Activated CD4-positive, alpha-beta T cell treated with anti-CD3 and anti-CD28 coated beads for 4 hours (primary cell): ENCODE measurements at regions not wholly inside any gene's neighbourhood (a gene's known extent, or its start where the extent isn't known, plus 50 kb on each side); places are given as distances from the start of the nearest gene placed in this dataset.
"Not testable (repeated sequence)": the region's sequence is repeated elsewhere in the genome, so short reads cannot be mapped to it uniquely, and the experiment has no call there.

Experiments
- DNase-seq, 2 donors: peaks; one replicate each; pipeline ENCODE4 v3.0.0-alpha.2; 2020

DNA sequence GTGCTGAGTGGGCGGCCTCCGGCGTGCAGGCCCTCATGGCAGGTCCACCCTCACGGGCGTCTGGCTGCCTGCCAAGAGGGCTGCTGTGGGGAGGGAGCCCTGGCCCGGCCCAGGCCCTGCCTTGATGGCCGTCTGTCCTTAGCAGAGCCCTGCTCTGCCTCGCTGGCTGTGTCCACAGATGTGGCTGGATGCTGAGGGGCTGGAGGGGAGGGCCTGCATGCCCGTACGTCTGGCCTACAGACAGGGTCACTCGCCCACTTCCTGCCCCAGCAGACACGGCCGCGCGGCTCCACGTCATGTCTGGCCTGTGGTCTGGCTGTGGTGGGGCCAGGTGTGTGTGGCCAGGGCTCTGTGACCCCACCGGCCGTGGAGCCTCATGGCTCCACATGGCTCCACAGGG, 186.3 kb downstream of the TMEM121 start:
- not testable (repeated sequence) for DNase-seq

DNA sequence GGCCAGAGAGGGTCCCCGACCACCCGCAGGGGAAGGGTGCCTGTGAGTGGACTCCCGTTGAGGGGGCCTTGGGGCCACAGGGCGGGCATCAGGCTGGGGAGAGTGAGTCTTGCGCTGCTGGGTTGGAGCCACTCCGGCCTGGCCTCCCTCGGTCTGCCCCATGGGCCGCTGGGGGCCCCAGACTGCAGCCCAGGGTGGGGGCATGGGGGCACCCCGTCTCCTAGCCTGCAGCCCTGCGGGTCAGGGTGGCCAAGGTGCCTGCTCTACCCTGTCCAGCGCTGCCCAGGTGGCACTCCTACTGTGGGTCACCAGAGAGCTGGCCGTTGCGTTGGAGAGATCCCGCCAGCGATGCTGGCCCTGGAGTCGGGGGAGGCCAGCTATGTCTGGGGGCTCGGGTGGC, 186.8 kb downstream of the TMEM121 start:
- DNase-seq: not testable (repeated sequence)

DNA sequence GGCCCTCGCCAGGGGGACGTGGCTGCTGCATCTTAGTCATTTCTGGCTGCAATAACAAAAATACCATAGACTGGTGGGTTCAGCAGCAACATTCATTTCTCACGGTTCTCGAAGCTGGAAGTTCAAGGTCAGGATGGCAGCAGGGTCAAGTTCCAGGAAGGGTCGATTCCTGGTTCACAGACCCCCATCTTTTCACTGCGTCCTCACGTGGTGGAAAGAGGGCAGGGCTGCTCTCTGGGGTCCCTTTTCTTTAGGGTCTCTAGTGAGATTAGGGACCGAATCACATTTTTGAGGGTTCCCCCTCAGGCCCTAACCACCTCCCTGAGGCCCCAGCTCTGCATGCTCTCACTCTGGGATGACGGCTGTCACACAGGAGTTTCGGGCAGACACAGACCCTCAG, 187.5 kb downstream of the TMEM121 start:
- DNase-seq: not testable (repeated sequence)

DNA sequence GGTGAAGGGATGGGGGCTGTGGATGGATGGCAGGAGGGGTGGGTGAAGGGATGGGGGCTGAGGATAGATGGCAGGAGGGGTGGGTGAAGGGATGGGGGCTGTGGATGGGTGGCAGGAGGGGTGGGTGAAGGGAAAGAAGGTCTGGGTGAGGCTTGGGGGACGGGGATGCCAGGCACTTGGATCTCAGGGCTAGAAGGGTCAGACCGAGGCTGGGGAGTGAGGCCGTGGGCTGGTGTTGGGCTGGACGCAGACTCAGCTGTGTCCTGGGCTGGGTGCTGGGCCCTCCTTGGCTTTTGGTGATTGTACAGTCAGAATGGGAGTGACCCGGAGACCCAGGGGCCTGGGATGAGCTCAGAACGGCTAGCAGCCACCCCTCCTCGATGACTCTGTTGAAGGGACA, 192.4 kb downstream of the TMEM121 start:
- not testable (repeated sequence) for DNase-seq

DNA sequence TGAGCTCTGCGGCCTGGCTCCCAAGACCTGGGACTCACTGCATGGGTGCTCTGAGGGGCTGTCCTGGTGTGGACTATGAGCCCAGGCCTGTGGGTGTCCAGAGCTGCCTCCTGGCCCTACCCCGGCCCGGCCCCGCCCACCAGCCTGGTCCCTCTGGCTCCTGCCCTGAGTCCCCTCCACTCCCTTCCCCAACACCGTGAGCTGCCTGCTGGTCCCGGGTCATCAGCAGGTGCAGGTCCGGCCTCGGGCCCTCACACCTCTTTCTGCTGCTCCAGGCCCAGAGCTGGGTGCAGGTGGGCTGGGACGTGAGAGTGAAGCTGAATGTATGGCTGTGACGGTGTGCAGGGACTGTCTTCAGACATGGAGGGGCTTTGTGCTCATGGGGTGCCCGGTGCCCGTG, 193.7 kb downstream of the TMEM121 start:
- not testable (repeated sequence) for DNase-seq

DNA sequence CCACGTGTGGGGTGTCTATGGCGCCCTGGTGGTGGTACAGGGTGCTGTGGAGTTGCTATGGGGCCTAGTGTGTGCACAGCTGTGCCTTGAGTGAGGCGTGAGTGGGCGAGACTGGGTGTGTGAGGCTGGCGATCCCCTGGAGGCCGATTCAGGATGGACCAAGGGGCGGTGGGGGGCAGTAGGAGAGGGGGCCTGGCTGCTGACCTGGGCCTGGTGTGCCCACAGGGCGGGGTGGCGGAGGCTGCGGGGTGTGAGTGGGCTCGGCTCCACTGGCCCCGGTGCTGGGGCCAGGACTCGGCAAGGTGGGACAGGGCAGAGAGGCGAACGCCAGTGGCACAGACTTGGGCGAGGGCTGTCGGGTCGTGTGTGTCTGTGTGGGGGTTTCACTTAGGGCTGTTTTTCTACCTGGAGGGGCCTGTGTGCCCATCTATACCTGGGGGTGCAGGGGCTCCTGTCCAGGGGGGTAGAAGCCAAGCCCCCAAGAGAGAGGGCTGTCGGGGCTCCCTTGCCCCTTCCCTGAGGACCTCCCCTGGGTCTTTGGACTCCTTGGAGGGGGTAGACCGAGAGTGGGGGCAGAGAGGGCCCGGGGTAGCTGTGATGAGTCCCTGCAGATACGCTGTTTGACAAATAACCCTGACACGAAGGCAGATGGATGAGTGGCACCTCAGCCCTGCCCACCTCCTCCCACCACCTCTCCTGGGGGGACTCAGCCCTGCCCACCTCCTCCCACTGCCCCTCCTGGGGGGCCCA, 194.6 kb downstream of the TMEM121 start:
- DNase-seq: not testable (repeated sequence)

DNA sequence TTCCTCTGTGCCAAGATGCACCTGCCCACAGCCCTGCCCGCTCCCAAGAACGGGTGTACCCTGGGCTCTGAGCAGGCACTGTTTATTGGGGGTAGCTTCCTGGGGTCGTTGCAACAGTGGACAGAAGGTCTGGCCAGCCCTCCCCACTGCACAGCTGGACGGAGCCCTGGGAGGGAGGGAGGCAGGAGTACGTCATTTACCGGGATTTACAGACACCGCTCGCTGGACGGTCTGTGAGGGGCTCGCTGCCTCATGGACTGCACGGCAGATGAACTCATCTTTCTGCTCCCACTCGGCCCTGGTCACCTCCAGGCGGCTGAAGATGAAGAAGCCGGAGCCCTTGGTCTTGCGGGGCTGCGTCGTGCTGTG, 195.2 kb downstream of the TMEM121 start:
- not testable (repeated sequence) for DNase-seq

DNA sequence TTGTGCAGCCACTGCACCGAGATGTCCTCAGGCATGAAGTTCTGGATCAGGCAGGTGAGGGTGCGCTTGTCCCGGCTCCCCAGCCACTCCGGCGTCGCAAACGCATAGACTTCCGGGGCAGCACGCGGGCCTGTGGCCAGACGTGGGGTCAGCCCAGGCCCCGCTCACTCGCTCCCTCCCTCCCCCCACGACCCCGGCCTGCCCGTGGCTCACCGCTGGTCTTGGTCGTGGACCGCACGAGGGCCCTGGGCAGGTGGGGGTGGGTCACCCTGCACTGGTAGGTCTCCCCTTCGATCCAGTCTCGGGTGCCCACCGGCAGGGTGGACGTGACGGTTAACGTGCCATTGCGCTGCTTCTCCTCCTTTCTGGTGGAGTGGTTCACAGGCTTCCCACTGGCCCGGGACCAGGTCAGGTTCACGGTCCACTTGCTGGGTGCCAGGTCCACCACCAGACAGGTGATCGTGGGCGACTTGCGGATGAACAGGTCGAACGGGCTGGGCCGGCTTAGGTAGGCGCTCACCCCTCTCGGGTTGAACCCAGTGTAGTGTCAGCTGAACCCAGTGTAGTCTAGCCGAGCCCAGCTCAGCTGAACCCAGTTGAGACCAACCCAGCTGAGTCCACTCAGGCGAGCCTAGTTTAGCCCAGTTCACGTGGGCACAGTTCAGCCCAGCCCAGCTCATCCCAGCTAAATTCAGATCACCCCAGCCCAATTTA, 195.8 kb downstream of the TMEM121 start:
- not testable (repeated sequence) for DNase-seq

DNA sequence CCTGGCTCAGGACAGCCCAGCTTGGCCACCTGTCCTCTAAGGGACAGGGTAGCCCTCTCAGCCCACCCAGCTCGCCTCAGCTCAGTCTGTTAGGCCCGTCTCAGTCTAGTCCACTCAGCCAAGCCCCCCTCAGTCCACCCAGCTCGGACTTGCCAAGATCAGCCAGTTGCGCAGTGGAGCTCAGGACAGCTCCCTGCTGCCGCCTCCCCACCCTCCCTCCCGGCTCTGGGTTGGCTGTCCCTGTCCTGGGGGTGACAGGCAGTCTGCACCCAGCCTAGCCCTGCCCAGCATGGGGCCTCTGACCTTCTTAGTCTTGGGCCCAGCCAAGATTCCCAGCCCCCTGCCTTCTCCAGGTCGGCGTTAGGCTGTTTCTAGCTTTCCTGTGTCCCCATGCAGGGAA, 196.9 kb downstream of the TMEM121 start:
- not testable (repeated sequence) for DNase-seq

DNA sequence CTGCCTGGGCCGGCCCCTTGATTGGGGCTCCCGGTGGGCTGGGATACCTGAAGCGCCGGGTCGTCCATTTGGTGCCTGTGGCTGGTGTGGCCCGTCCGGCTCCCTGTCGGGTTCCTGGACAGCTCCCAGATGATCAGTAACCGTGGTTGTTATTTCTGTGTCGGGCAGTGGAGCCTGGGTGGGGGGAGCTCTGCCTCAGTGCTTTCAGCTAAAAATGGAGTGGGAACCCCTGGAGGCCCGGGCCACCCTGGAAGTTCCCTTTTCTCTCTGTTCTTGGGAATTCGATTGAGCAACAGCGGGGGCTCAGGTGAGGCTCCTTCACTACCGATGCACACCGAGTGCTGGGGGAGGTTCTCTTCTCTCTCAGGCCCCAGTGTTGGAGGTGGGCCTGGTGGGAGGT, 197.4 kb downstream of the TMEM121 start:
- not testable (repeated sequence) for DNase-seq

DNA sequence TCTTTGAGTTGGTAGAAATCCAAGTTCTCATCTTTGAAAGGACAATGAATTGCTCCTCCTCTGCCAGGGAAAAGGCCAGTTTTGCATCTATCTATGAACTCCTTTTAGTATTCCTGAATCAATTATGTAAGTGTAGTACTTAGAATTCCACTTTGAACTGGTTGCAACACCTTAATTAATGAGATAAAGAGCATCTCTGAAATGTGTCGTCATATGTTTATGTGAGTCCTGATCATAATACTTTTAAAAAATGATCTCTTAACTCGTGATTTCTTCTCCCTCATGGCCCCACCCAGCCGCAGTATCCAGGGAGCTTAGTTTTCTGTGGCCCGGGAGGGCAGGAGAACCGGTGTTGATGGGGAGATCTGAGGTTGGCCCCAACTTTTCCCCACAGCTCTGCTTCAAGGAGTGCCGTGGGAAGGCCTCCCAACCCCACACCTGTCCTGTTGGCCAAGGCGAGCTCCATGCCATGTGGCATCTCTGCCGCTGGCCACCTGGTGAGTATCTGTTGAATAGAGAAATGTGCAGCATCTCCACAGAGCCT, 203.5 kb downstream of the TMEM121 start:
- DNase-seq: not testable (repeated sequence)

DNA sequence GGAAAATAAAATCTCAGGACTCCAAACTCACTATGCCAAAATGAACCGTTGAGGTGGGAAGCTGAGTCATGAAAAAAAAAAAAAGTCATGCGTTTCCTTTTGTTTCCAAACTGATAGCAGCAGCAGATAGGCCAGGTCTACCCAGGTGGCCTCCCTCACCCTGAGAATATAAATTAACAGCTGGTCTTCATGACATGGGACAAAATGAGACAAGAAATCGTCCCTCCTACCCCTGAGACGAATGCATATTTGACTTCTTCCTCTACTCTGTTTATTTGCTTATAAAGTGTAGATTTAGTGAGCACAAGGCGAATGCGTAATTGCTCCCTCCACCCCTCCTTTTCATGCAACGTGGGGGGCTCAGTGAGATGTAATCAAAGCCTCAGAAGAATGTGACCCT, 204.3 kb downstream of the TMEM121 start:
- not testable (repeated sequence) for DNase-seq

DNA sequence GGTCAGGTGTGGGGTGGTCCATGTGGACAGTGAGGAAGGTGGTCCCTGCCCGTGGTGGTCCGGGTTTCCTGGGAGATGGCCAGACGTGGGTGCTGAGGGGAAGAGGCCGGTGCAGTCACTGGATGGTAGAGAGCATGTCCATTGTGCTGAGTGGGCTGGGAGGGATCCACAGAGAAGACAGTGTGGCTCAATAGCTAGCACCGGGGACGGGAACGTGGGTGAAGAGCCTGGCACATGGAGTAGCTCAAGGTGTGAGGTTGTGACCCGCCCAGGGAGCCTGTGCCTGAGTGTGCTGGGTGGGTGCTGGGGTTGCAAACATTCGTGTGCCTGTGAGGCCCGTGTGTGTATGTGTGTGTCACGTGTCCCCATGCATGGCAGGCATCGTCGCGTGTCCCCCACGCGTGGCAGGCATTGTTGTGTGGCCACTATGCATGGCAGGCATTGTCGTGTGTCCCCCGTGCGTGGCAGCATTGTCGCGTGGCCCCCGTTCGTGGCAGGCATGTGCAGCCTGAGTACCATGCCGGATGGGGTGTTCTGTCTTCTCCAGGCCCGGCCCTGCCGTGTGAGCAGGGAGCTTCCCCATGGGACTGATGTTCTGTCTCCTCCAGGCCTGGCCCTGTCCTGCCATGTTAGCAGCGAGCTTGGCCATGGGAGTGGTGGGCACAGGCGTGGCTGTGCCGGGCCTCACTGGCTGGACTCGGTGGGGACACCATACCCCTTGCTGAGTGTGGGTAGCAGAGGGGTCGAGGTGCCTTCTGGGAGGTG, 205.0 kb downstream of the TMEM121 start:
- DNase-seq: not testable (repeated sequence)

DNA sequence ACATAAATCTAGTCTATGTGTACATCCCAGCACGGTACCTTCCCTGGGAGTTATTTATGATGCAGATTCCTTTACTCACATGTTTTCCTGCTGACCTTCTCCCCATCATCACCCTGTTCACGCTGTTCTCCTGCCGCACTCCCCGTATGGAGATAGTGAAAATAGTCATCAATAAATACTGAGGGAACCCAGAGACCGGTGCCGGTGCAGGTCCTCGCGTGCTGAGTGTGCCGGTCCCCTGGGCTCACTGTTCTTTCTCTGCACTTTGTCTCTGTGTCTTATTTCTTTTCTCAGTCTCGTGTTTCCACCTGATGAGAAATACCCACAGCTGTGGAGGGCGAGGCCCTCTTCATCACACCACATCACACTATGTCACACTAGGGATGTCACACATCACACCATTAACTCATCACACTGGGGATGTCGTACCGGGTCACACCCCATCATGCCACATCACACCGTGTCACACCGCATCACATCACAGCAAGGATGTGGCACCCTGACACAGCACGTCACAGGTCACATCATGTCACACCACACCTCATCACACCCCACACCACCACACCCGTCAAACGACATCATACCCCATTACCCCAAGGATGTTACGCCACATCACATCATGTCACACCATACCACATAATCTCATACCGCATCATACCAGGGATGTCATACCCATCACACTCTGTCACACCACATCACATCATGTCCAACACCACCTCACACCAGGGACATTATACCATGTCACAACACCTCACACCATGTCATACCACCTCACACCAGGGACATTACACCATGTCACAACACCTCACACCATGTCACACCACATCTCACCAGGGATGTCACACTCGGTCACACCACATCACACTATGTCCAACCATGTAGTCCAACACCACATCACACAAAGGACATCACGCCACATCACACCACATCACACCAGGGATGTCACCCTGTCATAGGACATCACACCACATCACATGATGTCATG, 207.0 kb downstream of the TMEM121 start:
- DNase-seq: no peak

DNA sequence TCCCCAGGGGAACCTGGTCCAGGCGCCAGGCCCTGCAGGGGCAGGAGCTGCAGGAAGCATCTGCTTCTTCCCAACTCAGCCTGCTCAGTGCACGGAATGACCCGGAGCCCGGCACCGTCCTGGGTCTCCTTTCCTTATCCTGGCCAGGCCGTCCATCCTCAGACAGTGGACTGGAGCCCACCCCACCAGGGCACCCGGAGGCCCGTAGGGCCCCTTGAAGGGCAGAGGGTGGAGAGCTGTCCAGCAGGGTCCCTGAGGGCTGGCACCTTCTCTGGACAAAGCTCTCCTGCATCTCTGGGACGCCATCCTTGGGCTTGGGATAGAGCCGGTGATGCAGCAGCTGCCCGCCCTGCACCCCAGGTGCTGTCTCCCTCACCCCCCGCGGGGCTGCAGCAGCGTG, 207.9 kb downstream of the TMEM121 start:
- DNase-seq: not testable (repeated sequence)

DNA sequence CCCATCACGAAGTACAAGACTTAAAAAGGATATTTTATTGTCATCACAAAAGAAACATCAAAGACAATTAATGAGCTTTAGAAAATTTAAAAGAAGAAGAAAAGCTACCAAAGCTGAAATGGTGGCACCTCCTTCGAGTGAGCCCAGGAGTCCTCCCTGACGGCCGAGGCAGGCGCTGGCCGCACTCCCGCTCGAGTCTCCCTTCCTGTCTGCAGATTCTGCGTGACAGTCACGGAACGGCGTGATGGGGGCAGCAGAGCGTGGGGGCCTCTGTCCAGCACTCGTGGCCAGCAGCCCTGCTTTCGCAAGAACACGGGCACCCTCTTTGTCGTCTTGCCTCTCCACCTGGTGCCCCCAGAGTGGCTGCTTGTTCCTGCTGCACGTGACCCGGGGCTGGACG, 209.9 kb downstream of the TMEM121 start:
- not testable (repeated sequence) for DNase-seq

DNA sequence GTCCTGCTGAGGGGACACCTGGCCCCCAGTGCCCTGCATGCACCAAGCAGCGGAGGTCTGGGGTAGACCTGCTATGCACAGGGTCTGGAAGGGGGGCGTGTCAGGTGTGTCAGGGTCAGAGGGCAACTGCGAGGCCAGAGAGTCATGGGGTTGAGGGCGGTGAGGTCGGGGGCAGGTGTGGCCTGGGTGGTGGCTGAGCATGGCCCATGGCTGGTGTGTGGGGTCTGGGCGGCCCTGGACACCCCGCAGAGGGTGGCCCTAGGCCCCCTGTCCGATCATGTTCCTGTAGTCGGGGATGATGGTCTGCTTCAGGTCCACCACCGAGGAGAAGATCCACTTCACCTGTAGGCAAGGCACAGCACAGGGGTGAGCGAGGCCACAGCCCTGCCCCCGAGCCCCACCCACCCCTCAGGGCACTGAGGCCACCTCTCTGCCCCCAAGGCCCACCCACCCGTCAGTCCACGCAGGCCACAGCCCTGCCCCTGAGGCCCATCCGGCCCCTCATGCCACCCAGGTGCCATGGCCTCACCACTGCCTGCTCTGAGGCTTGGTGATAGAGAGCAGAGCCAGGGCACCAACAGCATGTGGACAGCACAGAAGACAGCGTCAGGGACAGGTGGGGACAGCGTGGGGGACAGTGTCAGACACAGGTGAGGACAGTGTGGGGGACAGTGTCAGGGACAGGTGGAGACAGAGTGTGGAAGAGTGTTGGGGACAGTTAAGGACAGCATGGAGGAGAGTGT, 211.3 kb downstream of the TMEM121 start:
- DNase-seq: no peak

DNA sequence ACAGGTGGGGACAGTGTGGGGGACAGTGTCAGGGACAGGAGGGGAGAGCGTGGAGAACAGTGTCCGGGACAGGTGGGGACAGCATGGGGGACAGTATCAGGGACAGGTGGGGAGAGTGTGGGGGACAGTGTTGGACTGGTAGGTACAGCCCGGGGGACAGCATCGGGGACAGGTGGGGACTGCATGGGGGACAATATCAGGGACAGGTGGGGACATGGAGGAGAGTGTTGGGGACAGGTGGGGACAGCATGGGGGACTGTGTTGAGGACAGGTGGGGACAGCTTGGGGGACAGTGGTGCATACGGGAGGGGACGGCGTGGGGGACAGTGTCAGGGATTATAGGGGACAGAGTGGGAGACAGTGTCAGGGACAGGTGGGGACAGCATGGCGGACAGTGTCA, 212.3 kb downstream of the TMEM121 start:
- no peak for DNase-seq

DNA sequence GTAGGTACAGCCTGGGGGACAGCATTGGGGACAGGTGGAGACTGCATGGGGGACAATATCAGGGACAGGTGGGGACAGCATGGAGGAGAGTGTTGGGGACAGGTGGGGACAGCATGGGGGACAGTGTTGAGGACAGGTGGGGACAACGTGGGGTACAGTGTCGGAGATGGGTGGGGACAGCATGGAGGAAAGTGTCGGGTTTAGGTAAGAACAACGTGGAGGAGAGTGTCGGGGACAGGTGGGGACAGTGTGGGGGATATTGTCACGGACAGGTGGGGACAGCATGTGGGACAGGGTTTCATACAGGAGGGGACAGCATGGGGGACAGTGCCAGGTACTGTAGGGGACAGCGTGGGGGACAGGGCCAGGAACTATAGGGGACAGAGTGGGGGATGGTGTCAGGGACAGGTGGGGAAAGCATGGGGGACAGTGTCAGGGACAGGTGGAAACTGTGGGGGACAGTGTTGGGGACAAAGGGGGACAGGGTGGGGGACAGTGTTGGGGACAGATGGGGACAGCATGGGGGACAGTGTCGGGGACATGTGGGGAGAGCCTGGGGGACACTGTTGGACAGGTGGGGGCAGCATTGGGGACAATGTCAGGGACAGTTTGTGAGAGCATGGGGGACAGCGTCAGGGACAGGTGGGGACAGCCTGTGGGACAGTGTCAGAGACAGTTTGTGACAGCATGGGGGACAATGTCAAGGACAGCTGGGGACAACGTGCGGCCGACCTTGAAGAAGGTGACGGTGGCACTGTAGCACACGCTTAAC, 213.1 kb downstream of the TMEM121 start:
- DNase-seq: no peak

DNA sequence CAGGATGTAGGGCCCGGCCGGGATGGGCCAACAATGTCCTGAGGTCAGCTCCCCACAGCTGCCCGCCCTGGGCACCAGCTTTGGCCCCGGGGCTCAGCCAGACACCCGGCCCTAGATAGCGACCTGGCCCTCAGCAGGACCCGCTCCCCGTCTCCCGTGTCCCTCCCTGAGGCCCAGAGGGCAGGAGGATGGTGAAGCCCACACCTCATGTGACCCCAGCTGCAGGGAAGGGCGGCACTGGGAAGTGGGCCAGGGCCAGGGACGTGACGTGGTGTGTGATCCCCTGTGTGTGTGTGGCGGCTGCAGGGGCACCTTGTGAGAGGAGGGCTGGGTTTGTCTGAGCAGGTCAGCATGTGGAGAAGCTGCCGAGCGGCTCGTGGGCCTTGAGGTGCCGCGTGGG, 213.9 kb downstream of the TMEM121 start:
- DNase-seq: not testable (repeated sequence)
